HUES64 (cell line): ENCODE measurements at regions not wholly inside any gene's neighbourhood (a gene's known extent, or its start where the extent isn't known, plus 50 kb on each side); places are given as distances from the start of the nearest gene placed in this dataset.
A peak's percentile ranks its signal among the peaks of the same experiment; 100 is the strongest.

Experiments used
- H3K27ac ChIP-seq: 2 replicates; pipeline ENCODE4 v1.7.0; 2013; ENCODE audit warnings: low read depth, low read length, inconsistent platforms
- H3K27me3 ChIP-seq: 2 replicates; pipeline ENCODE4 v1.6.1; 2013; ENCODE audit warnings: mild to moderate bottlenecking, low read length; ENCODE audit not compliant: insufficient read depth
- H3K36me3 ChIP-seq: 2 replicates; pipeline ENCODE4 v1.6.1; 2013; ENCODE audit warnings: mild to moderate bottlenecking, low read length; ENCODE audit not compliant: insufficient read depth
- H3K4me1 ChIP-seq: 2 replicates; pipeline ENCODE4 v1.6.1; 2013; ENCODE audit warnings: mild to moderate bottlenecking, low read length, moderate library complexity; ENCODE audit not compliant: insufficient read depth
- H3K4me3 ChIP-seq: 2 replicates; pipeline ENCODE4 v1.5.1; 2013; ENCODE audit warnings: mild to moderate bottlenecking, low read length, moderate library complexity
- H3K9ac ChIP-seq: 2 replicates; pipeline ENCODE4 v1.6.1; 2013; ENCODE audit warnings: mild to moderate bottlenecking, low read depth, low read length
- H3K9me3 ChIP-seq: 2 replicates; pipeline ENCODE4 v1.6.1; 2013; ENCODE audit warnings: low read depth, low read length; ENCODE audit not compliant: insufficient read depth
- WGBS: fragments of 150-250, 120-280 bp; methylation state at CpG from one replicate; pipeline ENCODE4 v1.1.7; 2013; ENCODE audit warnings: missing lambda C conversion rate; 5-methylcytosine and 5-hydroxymethylcytosine counted together

DNA sequence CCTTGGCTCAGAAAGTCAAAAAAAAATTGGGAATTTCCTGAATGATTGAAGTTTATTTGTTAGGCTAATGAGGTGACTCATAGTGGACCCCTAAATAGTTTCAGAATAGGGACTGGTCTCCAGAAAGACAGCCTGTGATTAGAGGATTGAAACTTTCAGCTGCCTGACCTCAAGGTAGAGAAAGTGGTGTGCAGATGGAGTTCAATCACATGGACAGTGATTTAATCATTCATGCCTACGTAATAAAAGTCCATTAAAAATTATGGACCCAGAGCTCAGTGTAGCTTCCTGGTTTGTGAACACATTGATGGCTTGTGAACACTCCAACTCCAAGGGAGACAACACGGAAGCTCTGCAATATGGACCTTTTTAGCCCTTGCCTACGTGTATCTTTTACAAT is 533.2 kb upstream of the PCDH9 start:
- Histone ChIP-seq H3K9ac (no peak overlapping the region), H3K4me3 (no peak overlapping the region), H3K9me3 (no peaks in the 10 kb centered on the region), H3K36me3 (no peaks in the 10 kb centered on the region), H3K27me3 (no peaks in the 10 kb centered on the region), H3K27ac (no peak overlapping the region), H3K4me1 (peaks cover 21% of the 10 kb centered on the region)
- 97% methylated on average over 3 of the region's 3 CpGs for WGBS

DNA sequence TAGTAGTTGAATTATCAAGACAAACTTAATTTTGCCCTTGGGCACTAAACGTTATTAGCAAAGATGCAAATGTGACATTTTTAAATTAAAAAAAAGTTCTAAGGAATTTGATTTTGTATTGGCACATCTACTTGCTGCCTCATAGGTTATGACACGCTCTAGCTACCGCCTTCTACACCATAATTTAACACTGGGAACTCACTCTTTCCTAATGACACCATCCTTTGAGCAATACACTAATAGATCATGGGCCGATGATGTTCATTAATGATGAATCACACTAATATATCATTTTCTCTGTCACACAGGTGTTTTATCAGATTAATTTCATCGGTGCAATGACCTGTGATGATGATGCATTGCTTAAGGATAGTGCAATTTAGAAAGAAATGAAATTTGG is 528.8 kb upstream of the PCDH9 start:
- Histone ChIP-seq H3K27me3 (no peaks in the 10 kb centered on the region), H3K9me3 (no peaks in the 10 kb centered on the region), H3K27ac (no peak overlapping the region), H3K4me3 (no peak overlapping the region), H3K36me3 (no peaks in the 10 kb centered on the region), H3K9ac (no peak overlapping the region), H3K4me1 (peaks cover 36% of the 10 kb centered on the region)
- 97% methylated on average over 5 of the region's 5 CpGs for WGBS

DNA sequence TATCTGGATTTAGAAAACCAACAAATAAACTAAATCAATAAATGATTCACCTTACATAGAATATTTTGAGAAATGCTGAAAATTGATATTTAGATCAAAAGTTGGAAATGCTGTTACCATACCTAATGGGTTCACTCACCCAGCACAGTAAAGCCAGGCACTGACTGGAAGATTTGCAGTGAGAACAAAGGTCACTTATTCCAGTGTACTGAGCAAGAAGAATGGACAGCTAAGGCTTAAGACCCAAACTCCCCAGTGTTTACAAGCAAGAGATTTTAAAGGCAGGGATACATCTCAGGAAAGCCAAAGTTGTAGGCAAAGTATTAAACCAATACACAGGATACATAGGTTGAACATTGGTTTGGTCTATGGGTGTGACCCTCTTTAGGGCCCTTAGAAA is 523.9 kb upstream of the PCDH9 start:
- no peak overlapping the region for H3K4me3 ChIP-seq
- no peak overlapping the region for H3K27ac ChIP-seq
- H3K4me1 ChIP-seq = peaks cover 19% of the 10 kb centered on the region
- no peak overlapping the region for H3K9ac ChIP-seq
- H3K9me3 ChIP-seq = no peaks in the 10 kb centered on the region
- no peaks in the 10 kb centered on the region for H3K27me3 ChIP-seq
- H3K36me3 ChIP-seq = no peaks in the 10 kb centered on the region

DNA sequence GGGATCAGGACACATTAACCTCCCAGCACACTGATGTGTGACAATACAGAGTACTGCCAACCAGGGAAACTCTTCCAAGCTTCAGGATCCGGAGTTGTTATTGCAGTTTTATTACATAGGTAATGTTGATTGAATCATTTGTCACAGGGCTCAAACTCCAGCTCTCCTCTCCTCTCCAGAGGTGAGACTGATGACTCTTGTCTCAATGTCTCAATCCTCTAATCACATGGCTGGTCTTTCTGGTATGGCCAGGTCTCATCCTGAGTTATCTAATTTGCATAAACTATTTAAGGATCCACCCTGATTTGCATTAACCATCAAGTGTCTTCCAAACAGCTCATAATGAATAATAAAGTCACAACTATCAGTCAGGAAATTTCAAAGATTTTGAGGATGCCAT is 522.6 kb upstream of the PCDH9 start:
- H3K4me3 ChIP-seq = no peak overlapping the region
- no CpG with 5 or more reads among the region's 1 CpG for WGBS
- peaks cover 15% of the 10 kb centered on the region for H3K4me1 ChIP-seq
- H3K36me3 ChIP-seq = no peaks in the 10 kb centered on the region
- no peaks in the 10 kb centered on the region for H3K27me3 ChIP-seq
- no peak overlapping the region for H3K27ac ChIP-seq
- H3K9ac ChIP-seq = no peak overlapping the region
- no peaks in the 10 kb centered on the region for H3K9me3 ChIP-seq

DNA sequence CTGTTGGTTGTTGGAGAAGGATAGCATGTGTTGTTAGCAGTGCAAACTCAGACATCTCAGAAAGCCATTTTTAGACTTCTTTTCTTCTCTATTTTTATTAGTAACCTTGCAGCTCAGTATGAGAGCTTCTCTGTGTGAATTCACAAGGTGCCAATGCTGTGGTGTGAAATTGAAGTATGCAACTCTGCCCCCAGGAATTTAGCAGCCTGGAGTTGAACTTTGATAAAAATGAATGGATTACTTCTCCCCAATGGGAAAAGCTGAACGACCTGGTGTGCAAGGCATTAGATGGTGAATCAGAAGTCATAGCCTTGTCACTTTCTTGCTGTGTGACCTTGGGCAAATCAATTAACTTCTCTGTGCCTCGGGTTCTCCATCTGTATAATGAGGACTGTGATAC is 512.3 kb upstream of the PCDH9 start:
- no peaks in the 10 kb centered on the region for H3K9me3 ChIP-seq
- no peaks in the 10 kb centered on the region for H3K27me3 ChIP-seq
- H3K4me1 ChIP-seq = peaks cover 30% of the 10 kb centered on the region
- 59% methylated on average over 2 of the region's 2 CpGs for WGBS
- H3K27ac ChIP-seq = no peak overlapping the region
- H3K36me3 ChIP-seq = no peaks in the 10 kb centered on the region
- no peak overlapping the region for H3K4me3 ChIP-seq
- no peak overlapping the region for H3K9ac ChIP-seq

DNA sequence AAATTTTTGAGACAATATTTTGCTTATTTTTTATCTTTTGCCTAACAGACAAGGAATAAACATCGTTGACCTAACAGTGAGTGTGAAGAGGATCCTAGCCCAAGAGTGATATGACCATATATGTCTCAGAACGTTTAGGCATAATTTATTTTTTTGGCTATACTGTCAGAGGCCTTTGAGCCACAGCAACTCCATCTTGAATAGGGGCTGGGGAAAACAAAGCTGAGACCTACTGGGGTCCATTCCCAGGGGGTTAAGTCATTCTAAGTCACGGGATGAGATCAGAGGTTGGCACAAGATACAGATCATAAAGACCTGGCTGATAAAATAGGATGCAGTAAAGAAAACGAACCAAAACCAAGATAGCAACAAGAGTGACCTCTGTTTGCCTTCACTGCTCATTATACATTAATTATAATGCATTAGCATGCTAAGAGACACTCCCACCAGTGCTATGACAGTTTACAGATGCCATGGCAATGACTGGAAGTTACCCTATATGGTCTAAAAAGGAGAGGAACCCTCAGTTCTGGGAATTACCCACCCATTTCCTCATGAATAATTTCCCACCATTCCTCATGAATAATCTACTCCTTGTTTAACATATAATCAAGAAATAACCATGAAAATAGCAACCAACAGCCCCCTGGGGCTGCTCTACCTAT is 510.9 kb upstream of the PCDH9 start:
- peaks cover 43% of the 10 kb centered on the region for H3K4me1 ChIP-seq
- no peaks in the 10 kb centered on the region for H3K27me3 ChIP-seq
- H3K4me3 ChIP-seq = no peak overlapping the region
- H3K9ac ChIP-seq = no peak overlapping the region
- peak overlapping the region; percentile 64; the same call in 1 of the 2 replicates for H3K27ac ChIP-seq
- 86% methylated on average over 4 of the region's 4 CpGs for WGBS
- no peaks in the 10 kb centered on the region for H3K9me3 ChIP-seq
- H3K36me3 ChIP-seq = no peaks in the 10 kb centered on the region

DNA sequence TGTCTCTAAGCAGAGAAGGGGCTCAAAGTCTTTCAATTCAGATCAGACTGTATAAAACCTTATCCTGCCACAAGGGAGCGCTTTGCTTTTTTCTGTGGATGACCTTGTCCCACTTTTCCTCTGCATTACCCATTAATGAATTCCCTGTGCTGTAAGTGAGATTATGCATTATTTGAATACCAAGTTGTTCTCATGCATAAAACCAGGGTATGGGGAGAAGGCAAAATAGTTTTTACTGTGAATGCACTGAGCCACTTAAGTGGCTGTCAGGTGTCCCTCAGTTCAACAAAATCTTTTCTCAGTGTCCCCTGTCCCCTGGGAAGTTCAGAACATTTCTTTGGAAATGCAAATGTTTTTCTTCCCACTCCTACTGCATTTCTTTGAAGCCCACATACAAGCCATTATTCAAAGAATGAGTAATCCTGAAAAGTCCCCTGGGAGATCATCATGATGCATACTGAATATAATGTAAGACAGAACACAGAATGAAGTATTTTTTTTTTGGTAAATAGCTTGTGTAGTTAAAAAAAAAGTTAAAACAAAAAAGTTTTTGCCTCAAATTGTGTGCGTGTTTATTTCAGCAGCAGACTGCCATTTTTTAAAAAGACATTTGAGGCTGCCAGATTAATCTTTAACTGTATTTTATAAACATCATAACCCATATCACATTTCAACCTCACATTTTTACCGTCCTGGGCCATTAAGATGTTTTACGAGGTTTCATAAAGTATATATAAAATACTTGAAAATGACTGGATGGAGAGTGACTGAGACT is 506.7 kb upstream of the PCDH9 start:
- Histone ChIP-seq H3K4me3 (no peak overlapping the region), H3K9me3 (no peaks in the 10 kb centered on the region), H3K9ac (peak overlapping the region; percentile 6; the same call in 1 of the 2 replicates), H3K27me3 (no peaks in the 10 kb centered on the region), H3K36me3 (no peaks in the 10 kb centered on the region), H3K4me1 (peaks cover 54% of the 10 kb centered on the region), H3K27ac (peak overlapping the region; percentile 84)
- 3% methylated on average over 2 of the region's 4 CpGs for WGBS

DNA sequence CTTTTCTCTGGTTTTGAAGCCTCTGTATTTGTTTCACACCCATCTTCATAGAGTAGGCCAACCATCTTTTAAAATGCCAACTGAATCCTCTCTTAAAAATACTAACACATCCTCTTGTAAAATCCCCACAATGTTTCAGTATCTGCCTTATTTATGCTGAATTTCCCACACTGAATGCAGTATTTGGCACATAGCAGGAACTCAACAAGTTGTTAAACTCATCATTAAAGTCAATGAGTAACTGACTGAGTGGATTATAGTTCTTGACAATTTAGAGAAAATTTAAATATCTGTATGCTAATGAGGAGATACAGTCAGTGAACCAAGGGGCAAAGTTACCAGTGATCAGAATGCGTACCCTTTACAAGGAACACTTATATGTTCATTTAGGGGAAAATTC is 505.5 kb upstream of the PCDH9 start:
- Histone ChIP-seq H3K36me3 (no peaks in the 10 kb centered on the region), H3K27me3 (no peaks in the 10 kb centered on the region), H3K9me3 (no peaks in the 10 kb centered on the region), H3K9ac (no peak overlapping the region), H3K27ac (peak overlapping the region; percentile 53; the same call in 1 of the 2 replicates), H3K4me3 (no peak overlapping the region), H3K4me1 (peaks cover 42% of the 10 kb centered on the region)
- 100% methylated on average over 1 of the region's 1 CpG for WGBS

DNA sequence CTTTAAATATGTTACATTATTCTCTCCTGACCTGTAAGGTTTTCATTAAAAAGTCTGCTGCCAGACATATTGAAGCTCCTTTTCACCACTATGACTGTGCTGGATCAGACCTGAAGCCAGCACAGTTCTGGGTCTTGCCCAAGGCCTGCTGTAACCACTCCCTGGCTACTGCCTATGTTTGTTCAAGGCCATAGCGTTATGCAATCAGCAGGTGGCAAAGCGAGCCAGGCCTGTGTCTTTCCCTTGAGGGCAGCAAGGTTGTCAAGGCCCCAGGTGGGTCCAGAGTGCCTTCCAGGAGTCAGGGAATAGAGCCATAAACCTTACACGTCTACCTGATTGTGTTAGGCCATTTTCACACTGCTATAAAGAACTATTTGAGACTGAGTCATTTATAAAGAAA is 496.8 kb upstream of the PCDH9 start:
- H3K4me1 ChIP-seq = no peaks in the 10 kb centered on the region
- H3K9me3 ChIP-seq = peaks cover 15% of the 10 kb centered on the region
- no peaks in the 10 kb centered on the region for H3K27me3 ChIP-seq
- 90% methylated on average over 3 of the region's 3 CpGs for WGBS
- no peak overlapping the region for H3K27ac ChIP-seq
- no peaks in the 10 kb centered on the region for H3K36me3 ChIP-seq
- H3K4me3 ChIP-seq = no peak overlapping the region
- H3K9ac ChIP-seq = no peak overlapping the region

DNA sequence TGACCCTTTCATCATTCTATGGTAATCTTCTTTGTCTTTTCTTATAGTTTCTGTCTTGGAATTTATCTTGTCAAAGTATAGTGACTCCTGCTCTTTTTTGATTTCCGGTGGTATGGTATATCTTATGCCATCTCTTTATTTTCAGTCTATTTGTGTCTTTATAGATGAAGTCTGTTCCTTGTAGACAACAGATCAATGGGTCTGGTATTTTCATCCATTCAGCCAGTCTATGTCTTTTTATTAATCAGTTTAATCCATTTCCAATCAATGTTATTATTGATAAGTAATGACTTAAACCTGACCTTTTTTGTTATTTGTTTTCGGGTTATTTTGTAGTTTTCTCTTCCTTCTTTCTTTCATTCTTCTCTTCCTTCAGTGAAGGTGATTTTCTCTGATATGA is 495.9 kb upstream of the PCDH9 start:
- H3K36me3 ChIP-seq = no peaks in the 10 kb centered on the region
- no peaks in the 10 kb centered on the region for H3K27me3 ChIP-seq
- H3K27ac ChIP-seq = no peak overlapping the region
- H3K9ac ChIP-seq = no peak overlapping the region
- H3K4me3 ChIP-seq = no peak overlapping the region
- H3K4me1 ChIP-seq = no peaks in the 10 kb centered on the region
- peaks cover 15% of the 10 kb centered on the region for H3K9me3 ChIP-seq
- WGBS = no CpG with 5 or more reads among the region's 2 CpGs

DNA sequence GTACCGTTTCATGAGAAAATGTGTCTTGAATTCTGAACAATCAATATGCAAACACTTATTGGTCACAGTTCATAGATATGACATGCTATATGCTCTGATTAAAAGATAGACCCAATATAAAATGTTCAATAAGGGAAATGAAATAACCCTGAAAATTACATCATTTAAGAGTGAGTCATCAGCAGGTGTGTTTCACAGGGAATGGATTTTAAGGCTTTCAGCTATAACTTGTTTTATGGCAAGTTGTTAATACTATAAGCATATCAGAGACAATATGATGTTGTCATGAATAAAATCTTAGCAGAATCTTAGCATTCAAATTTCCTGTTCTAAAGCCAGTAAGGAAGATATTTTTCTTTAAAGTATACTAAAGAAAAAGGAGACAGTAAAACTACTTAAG is 483.4 kb upstream of the PCDH9 start:
- no peaks in the 10 kb centered on the region for H3K27me3 ChIP-seq
- H3K9me3 ChIP-seq = no peaks in the 10 kb centered on the region
- H3K9ac ChIP-seq = no peak overlapping the region
- H3K4me1 ChIP-seq = no peaks in the 10 kb centered on the region
- WGBS = 100% methylated on average over 1 of the region's 1 CpG
- H3K36me3 ChIP-seq = no peaks in the 10 kb centered on the region
- H3K4me3 ChIP-seq = no peak overlapping the region
- H3K27ac ChIP-seq = no peak overlapping the region
